Lung (tissue), 11 donors: ENCODE measurements at regions not wholly inside any gene's neighbourhood (a gene's known extent, or its start where the extent isn't known, plus 50 kb on each side); places are given as distances from the start of the nearest gene placed in this dataset.

Experiments used
- ATAC-seq: fragments of 200-7000 bp; cut with Tn5 transposase; one replicate; pipeline ENCODE4 v1.9.1; 2020; ENCODE audit warnings: moderate number of reproducible peaks; ENCODE audit not compliant: insufficient read depth, low FRiP score
- DNase-seq, 3 donors: peaks; one replicate each; pipeline ENCODE4 v3.0.0-alpha.2; 2013 to 2017
- H3K27ac ChIP-seq, 2 donors: one replicate each; pipeline ENCODE4 v1.5.1; 2013; ENCODE audit warnings: mild to moderate bottlenecking in 2 of 2, moderate library complexity in 2 of 2, control low read depth in 1 of 2, inconsistent platforms in 1 of 2, low read depth in 1 of 2, low read length in 1 of 2
- H3K27me3 ChIP-seq, 3 donors: one replicate each; pipeline ENCODE4 v1.5.1; 2013; ENCODE audit warnings: low read length in 2 of 3; ENCODE audit not compliant: control insufficient read depth in 3 of 3, insufficient read depth in 3 of 3
- H3K36me3 ChIP-seq, 4 donors: one replicate each; pipeline ENCODE4 v1.5.1; 2013; ENCODE audit warnings: low read length in 4 of 4, mild to moderate bottlenecking in 1 of 4, moderate library complexity in 1 of 4; ENCODE audit not compliant: control insufficient read depth in 4 of 4, insufficient read depth in 4 of 4
- H3K4me1 ChIP-seq, 5 donors: one replicate each; pipeline ENCODE4 v1.5.1; 2013; ENCODE audit warnings: low read length in 5 of 5, mild to moderate bottlenecking in 2 of 5, moderate library complexity in 1 of 5; ENCODE audit not compliant: control insufficient read depth in 5 of 5, insufficient read depth in 5 of 5
- H3K4me3 ChIP-seq: one replicate; pipeline ENCODE4 v1.5.1; 2013; ENCODE audit warnings: mild to moderate bottlenecking, control low read depth, moderate library complexity
- H3K9ac ChIP-seq, 2 donors: one replicate each; pipeline ENCODE4 v1.5.1; 2013; ENCODE audit warnings: low read length in 2 of 2, control low read depth in 1 of 2; ENCODE audit not compliant: insufficient read depth in 1 of 2
- H3K9me3 ChIP-seq, 4 donors: one replicate each; pipeline ENCODE4 v1.5.1; 2013; ENCODE audit warnings: low read length in 3 of 4, mild to moderate bottlenecking in 1 of 4, moderate library complexity in 1 of 4; ENCODE audit not compliant: control insufficient read depth in 4 of 4, insufficient read depth in 3 of 4
- WGBS, 2 donors: extraction: QIAGEN DNeasy Blood & Tissue Kit; methylation state at CpG; one replicate each; pipeline ENCODE4 v1.1.7; 2013; 5-methylcytosine and 5-hydroxymethylcytosine counted together
- TF ChIP-seq, protein P1 (sequence below): IDR thresholded peaks from 2 replicates; pipeline ENCODE4 v1.5.1; 2012; ENCODE audit warnings: mild to moderate bottlenecking; ENCODE audit errors: control extremely low read depth, extremely low read depth
- donor health status: control.
- donor health status: control.
- donor health status: Bipolar disorder and iron deficiency.
- donor health status: healthy.
- donor health status: DM: yes; HTN: yes; CAD: no.

DNA sequence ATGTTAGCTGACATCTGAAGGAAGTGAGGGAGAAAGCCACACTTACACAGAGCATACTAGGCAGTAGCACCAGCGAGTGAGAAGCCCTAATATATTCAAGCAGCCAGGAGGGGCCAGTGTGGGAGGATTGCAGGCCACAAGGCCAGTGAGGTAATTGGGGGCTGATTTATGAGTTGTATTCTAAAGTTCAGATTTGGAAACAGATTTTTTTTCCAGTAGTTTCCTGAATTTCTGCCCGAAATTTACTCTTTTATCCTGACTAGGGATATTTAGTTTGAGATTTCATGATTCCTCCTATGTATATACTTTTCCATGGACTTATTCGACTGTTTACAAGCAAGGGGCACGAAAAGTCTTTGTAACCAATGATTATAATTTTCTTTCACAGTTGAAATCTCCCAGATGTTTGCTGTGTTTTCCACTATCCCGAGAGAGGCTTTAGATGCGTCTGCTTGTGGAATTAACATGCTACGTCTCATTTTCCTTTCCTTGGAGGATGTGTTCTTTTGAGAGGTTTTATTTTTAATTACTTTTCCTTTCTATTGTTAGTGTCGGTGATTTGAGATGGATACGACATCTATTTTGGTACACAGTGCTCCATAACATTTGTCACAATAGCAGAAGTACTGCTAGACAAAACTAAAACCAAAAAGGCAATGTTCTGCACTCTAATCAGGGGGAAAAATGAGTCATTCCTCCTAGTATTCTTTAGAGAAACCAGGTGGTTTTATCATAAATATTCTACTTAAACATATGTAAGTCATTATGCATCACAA, 356.3 kb upstream of the HSF2 start:
- peaks cover 0 to 7% (median 0%) of the 10 kb centered on the region in 5 donors for H3K4me1 ChIP-seq
- no peak overlapping the region for H3K4me3 ChIP-seq
- TF ChIP-seq, protein P1, sequence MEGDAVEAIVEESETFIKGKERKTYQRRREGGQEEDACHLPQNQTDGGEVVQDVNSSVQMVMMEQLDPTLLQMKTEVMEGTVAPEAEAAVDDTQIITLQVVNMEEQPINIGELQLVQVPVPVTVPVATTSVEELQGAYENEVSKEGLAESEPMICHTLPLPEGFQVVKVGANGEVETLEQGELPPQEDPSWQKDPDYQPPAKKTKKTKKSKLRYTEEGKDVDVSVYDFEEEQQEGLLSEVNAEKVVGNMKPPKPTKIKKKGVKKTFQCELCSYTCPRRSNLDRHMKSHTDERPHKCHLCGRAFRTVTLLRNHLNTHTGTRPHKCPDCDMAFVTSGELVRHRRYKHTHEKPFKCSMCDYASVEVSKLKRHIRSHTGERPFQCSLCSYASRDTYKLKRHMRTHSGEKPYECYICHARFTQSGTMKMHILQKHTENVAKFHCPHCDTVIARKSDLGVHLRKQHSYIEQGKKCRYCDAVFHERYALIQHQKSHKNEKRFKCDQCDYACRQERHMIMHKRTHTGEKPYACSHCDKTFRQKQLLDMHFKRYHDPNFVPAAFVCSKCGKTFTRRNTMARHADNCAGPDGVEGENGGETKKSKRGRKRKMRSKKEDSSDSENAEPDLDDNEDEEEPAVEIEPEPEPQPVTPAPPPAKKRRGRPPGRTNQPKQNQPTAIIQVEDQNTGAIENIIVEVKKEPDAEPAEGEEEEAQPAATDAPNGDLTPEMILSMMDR = no peak
- DNase-seq (peak; percentile 17 to 68 (median 68)), ATAC-seq (no peak)
- 64 to 69% methylated on average over 9 of the region's 9 CpGs for WGBS, 2 donors
- H3K36me3 ChIP-seq = no peaks in the 10 kb centered on the region
- peak overlapping the region in 1 of 2 donors; percentile 41 for H3K27ac ChIP-seq
- peak overlapping the region in 1 of 2 donors; percentile 40 for H3K9ac ChIP-seq
- no peaks in the 10 kb centered on the region for H3K27me3 ChIP-seq
- peaks cover 0 to 2% (median under 1%) of the 10 kb centered on the region in 4 donors for H3K9me3 ChIP-seq

DNA sequence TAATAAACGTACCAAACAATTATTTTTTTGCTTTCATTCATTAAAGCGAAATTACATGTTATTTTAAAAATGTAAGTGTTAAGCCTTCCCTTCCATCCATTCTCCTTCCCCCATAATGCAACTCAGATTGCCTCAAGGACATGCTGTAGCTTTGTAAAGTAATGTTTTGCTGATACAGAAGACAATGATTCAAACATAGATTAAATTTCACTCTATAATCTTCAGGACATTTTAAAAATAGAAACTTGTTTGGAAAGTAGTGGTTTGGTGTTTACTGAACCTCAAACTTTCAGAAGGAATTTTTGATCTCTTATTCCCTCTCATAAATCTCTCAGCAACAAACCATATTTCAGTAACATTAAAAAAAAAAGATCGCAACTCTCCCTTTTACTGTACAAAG, 350.9 kb upstream of the HSF2 start:
- DNase-seq (no peak), ATAC-seq (no peak)
- H3K36me3 ChIP-seq = no peaks in the 10 kb centered on the region
- H3K9ac ChIP-seq = no peak overlapping the region
- WGBS, 2 donors = 76% methylated on average over 3 of the region's 3 CpGs
- peaks cover 0 to 12% (median 0%) of the 10 kb centered on the region in 5 donors for H3K4me1 ChIP-seq
- no peaks in the 10 kb centered on the region for H3K27me3 ChIP-seq
- H3K27ac ChIP-seq = no peak overlapping the region
- TF ChIP-seq, protein P1 = no peak
- H3K9me3 ChIP-seq = no peaks in the 10 kb centered on the region
- H3K4me3 ChIP-seq = no peak overlapping the region

DNA sequence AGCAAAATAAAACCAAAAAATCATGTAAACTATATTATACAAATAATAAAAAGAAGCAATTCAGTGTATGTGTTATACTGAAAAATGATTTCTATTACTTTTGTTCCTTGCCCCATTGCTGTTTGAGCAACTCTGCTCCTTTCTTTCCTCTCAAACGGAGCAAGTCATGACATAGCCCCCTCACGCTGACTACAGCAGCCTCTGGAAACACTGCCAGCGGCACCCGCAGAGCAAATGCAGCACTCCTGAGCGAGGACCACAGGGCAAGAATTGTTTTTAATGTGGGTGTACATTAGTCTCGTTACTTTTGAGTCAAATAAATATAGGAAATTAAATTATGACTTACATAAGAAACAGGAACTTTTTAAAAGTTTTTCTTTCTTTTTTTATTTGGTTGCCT, 350.1 kb upstream of the HSF2 start:
- Histone ChIP-seq H3K9me3 (no peaks in the 10 kb centered on the region), H3K4me1 (peaks cover 0 to 12% (median 0%) of the 10 kb centered on the region in 5 donors), H3K4me3 (no peak overlapping the region), H3K27me3 (no peaks in the 10 kb centered on the region), H3K9ac (no peak overlapping the region), H3K27ac (no peak overlapping the region), H3K36me3 (no peaks in the 10 kb centered on the region)
- TF ChIP-seq, protein P1 = no peak
- ATAC-seq (no peak), DNase-seq (peak; percentile 28 to 63 (median 56))
- 45 to 70% methylated on average over 6 of the region's 6 CpGs for WGBS, 2 donors
